ENCODE measurements at regions not wholly inside any gene's neighbourhood (a gene's known extent, or its start where the extent isn't known, plus 50 kb on each side); places are given as distances from the start of the nearest gene placed in this dataset.
A peak's percentile ranks its signal among the peaks of the same experiment; 100 is the strongest.

DNA sequence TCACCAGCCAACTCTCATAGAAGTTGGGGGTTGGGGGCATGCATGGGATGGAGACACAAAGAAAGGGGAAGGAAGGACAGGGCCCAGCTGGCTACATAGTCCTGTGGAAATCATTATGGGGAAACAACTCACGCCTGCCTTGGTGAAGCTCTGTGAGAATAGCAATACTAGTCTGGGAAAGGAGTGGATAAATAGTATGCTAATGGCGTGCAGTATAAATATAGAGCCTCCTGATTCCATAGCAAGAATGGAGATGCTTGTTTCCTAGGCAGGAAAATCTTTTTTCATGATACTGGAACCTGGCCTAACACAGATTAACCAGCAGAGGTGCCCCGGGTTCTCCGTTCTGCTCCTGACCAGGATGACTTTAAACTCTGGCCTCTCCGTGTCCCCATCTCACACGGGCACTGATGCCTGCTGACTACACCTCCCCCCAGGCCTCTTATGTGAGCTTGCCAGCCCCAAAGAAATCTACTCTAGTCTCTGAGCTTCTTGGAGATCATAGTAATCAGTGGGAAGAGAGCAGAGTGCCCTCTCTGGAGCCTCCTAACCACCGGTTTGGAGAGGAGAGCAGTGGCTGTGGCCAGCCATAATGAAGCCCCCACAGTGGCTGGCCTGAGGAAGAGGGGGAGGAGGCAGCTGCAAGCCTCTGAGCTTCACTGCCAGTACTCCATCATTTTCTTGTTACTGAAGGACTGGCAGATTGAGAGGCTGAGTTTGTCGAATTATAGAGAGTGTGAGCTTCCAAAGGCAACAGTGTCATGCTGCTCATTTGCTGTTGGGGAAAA lies 355.0 kb upstream of the SEMA6D start:
- DNase-seq (ENCODE audit: low read depth in 6 of 9, low spot score in 9 of 9), result no peak
- Histone ChIP-seq H3K27me3 (ENCODE audit: control insufficient read depth in 2 of 2, insufficient read depth in 1 of 2, low read length in 1 of 2) (no peaks in the 10 kb centered on the region), H3K9me3 (ENCODE audit: control insufficient read depth in 2 of 2, insufficient read depth in 1 of 2, low read length in 1 of 2) (no peaks in the 10 kb centered on the region), H3K36me3 (ENCODE audit: control insufficient read depth in 2 of 2, insufficient read depth in 2 of 2, low read length in 1 of 2) (no peaks in the 10 kb centered on the region), H3K4me1 (ENCODE audit: control insufficient read depth in 2 of 2, insufficient read depth in 2 of 2, low read length in 2 of 2) (peaks cover 0 to 5% of the 10 kb centered on the region in 2 donors), H3K27ac (ENCODE audit: low read depth in 1 of 2, low read length in 1 of 2) (no peak overlapping the region), H3K4me3 (ENCODE audit: low read length in 2 of 2) (no peak overlapping the region)
- 87% methylated on average over 8 of the region's 8 CpGs for WGBS

DNA sequence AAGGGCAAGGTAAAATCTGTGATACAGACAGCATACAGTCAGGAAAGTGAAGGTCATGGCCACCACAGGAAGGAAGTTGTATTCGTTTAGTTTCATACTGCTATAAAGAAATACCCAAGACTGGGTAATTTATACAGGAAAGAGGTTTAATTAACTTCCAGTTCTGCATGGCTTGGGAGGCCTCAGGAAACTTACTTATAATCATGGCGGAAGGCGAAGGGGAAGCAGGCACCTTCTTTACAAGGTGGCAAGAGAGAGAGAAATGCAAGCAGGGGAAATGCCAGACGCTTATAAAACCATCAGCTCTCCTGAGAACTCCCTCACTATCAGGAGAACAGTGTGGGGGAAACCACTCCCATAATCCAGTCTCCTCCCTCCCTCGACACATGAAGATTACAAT lies 353.7 kb upstream of the SEMA6D start:
- Histone ChIP-seq H3K9me3 (ENCODE audit: control insufficient read depth in 2 of 2, insufficient read depth in 1 of 2, low read length in 1 of 2) (no peaks in the 10 kb centered on the region), H3K27ac (ENCODE audit: low read depth in 1 of 2, low read length in 1 of 2) (no peak overlapping the region), H3K36me3 (ENCODE audit: control insufficient read depth in 2 of 2, insufficient read depth in 2 of 2, low read length in 1 of 2) (no peaks in the 10 kb centered on the region), H3K4me1 (ENCODE audit: control insufficient read depth in 2 of 2, insufficient read depth in 2 of 2, low read length in 2 of 2) (peaks cover 0 to 5% of the 10 kb centered on the region in 2 donors), H3K4me3 (ENCODE audit: low read length in 2 of 2) (no peak overlapping the region), H3K27me3 (ENCODE audit: control insufficient read depth in 2 of 2, insufficient read depth in 1 of 2, low read length in 1 of 2) (no peaks in the 10 kb centered on the region)
- 71% methylated on average over 5 of the region's 5 CpGs for WGBS
- DNase-seq (ENCODE audit: low read depth in 6 of 9, low spot score in 9 of 9), result no peak

DNA sequence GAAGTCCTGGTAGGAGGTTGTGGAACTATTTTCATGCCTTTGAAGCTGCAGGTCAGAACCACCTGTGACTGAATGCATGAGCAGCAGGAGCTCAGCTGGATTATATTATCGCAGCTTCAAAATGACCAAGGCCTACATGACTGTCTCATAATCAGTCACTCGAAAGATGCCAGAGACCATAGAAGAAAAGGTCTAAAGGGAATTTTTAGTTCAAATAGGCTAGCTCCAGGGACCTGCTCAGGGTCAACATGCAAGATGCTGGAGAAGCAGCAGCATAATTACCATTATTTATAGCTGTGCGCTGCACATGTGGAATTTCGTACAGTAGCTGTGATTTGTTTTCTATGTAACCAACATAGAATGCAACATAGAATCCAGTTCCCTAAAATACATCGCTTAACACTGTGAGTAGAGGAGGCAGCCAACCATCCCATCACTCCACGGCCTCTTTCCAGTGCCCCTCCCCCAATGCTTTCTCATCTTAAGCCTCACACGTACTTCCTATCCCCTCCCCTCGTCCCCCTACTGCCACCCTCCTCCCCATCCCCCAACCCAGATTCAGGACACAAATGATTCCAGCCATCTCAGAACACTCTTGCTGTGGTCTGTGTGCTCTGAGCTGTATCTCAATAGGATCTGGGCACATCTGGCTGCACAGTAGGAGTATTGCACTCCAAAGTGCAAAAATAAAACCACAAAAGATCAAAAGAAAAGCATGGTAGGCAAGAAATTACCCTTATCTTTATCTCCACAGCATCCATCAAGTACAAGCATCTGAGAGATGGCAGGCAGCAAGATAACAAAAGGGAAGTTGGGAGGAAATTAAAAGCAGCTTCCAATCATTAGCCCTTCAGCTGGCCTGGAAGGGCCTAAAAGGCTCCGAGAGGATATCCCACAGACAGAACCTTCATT lies 352.8 kb upstream of the SEMA6D start:
- Histone ChIP-seq H3K4me3 (ENCODE audit: low read length in 2 of 2) (no peak overlapping the region), H3K9me3 (ENCODE audit: control insufficient read depth in 2 of 2, insufficient read depth in 1 of 2, low read length in 1 of 2) (no peaks in the 10 kb centered on the region), H3K36me3 (ENCODE audit: control insufficient read depth in 2 of 2, insufficient read depth in 2 of 2, low read length in 1 of 2) (no peaks in the 10 kb centered on the region), H3K4me1 (ENCODE audit: control insufficient read depth in 2 of 2, insufficient read depth in 2 of 2, low read length in 2 of 2) (peaks cover 0 to 5% of the 10 kb centered on the region in 2 donors), H3K27me3 (ENCODE audit: control insufficient read depth in 2 of 2, insufficient read depth in 1 of 2, low read length in 1 of 2) (no peaks in the 10 kb centered on the region), H3K27ac (ENCODE audit: low read depth in 1 of 2, low read length in 1 of 2) (no peak overlapping the region)
- DNase-seq (ENCODE audit: low read depth in 6 of 9, low spot score in 9 of 9), result peak in 1 of 9 donors; percentile 9
- WGBS, result 55% methylated on average over 9 of the region's 9 CpGs

DNA sequence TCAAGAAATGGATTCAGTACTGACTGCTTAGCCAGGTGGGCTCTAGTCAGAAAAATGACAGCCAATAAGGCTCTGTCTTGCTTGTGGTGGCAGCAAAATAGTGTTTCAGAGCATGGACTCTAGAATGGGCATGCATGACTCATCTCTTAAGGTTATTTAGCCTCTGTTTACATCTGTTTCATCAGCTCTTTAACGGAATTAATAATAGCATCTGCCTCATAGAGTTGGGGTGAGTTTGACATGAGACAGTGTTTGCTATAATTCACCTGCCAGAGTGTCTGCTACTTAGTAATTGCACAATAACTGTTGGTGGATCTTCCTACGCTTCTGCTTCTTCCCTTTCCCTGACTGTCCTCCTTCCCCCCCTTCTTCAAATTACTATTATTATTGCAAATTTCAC lies 350.4 kb upstream of the SEMA6D start:
- Histone ChIP-seq H3K27ac (ENCODE audit: low read depth in 1 of 2, low read length in 1 of 2) (no peak overlapping the region), H3K27me3 (ENCODE audit: control insufficient read depth in 2 of 2, insufficient read depth in 1 of 2, low read length in 1 of 2) (no peaks in the 10 kb centered on the region), H3K9me3 (ENCODE audit: control insufficient read depth in 2 of 2, insufficient read depth in 1 of 2, low read length in 1 of 2) (no peaks in the 10 kb centered on the region), H3K36me3 (ENCODE audit: control insufficient read depth in 2 of 2, insufficient read depth in 2 of 2, low read length in 1 of 2) (no peaks in the 10 kb centered on the region), H3K4me3 (ENCODE audit: low read length in 2 of 2) (no peak overlapping the region), H3K4me1 (ENCODE audit: control insufficient read depth in 2 of 2, insufficient read depth in 2 of 2, low read length in 2 of 2) (peaks cover 0 to 5% of the 10 kb centered on the region in 2 donors)
- 92% methylated on average over 2 of the region's 2 CpGs for WGBS
- no peak for DNase-seq (ENCODE audit: low read depth in 6 of 9, low spot score in 9 of 9)

DNA sequence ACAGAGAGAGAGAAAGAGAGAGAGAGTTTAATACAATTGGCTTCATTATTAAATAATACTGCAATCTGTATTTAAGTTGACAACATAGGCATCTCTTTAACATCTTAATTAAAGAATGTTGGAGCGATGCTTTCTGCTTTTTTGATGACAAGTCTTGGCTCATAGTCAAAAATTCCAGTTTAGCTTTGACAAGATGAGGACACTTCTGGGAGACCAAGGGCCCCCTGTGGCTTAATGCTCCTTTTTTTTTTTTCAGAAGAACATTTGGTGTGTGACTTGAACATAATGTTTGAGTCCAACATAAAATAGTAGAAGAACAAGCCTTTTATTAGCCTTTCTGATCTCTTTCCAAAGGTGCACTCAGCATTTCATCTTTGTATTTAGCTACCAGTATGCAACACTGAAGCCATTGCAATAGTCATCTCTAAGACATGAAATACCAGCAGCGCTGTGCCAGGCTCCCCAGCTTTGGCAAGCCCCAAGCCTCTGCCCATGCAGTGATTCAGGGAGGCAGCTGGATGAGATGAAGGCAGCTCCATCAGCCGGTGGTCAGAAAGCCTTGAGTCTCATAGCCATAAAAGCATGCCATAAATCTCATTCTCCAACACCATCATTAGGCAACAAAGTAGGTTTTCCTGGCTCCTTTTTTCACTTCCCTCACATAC lies 349.4 kb upstream of the SEMA6D start:
- H3K4me1 ChIP-seq (ENCODE audit: control insufficient read depth in 2 of 2, insufficient read depth in 2 of 2, low read length in 2 of 2), result peaks cover 0 to 5% of the 10 kb centered on the region in 2 donors
- DNase-seq (ENCODE audit: low read depth in 6 of 9, low spot score in 9 of 9), result no peak
- no peaks in the 10 kb centered on the region for H3K36me3 ChIP-seq (ENCODE audit: control insufficient read depth in 2 of 2, insufficient read depth in 2 of 2, low read length in 1 of 2)
- WGBS, result 89% methylated on average over 3 of the region's 3 CpGs
- H3K4me3 ChIP-seq (ENCODE audit: low read length in 2 of 2), result no peak overlapping the region
- H3K27ac ChIP-seq (ENCODE audit: low read depth in 1 of 2, low read length in 1 of 2), result no peak overlapping the region
- H3K9me3 ChIP-seq (ENCODE audit: control insufficient read depth in 2 of 2, insufficient read depth in 1 of 2, low read length in 1 of 2), result no peaks in the 10 kb centered on the region
- no peaks in the 10 kb centered on the region for H3K27me3 ChIP-seq (ENCODE audit: control insufficient read depth in 2 of 2, insufficient read depth in 1 of 2, low read length in 1 of 2)

DNA sequence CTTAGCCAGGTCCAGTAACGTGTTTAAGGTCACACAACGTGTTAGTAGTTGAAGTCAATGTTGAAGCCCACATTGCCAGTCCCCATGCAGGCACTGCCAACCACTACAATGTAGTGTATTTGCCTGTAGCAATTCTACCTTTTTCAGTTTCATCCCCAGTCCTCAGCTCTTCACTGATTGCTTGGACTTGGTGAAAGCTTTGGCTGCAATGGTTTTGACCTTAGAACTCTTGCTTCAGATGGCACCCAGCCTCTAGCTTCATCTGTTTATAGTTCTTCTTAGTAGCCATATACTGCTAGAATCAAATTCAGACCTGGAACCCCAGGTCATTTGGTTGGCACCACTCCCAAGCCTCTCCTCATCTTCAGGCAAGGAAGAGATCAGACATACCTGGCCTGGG lies 345.4 kb upstream of the SEMA6D start:
- Histone ChIP-seq H3K27ac (ENCODE audit: low read depth in 1 of 2, low read length in 1 of 2) (no peak overlapping the region), H3K4me1 (ENCODE audit: control insufficient read depth in 2 of 2, insufficient read depth in 2 of 2, low read length in 2 of 2) (no peaks in the 10 kb centered on the region), H3K4me3 (ENCODE audit: low read length in 2 of 2) (no peak overlapping the region), H3K9me3 (ENCODE audit: control insufficient read depth in 2 of 2, insufficient read depth in 1 of 2, low read length in 1 of 2) (no peaks in the 10 kb centered on the region), H3K36me3 (ENCODE audit: control insufficient read depth in 2 of 2, insufficient read depth in 2 of 2, low read length in 1 of 2) (no peaks in the 10 kb centered on the region), H3K27me3 (ENCODE audit: control insufficient read depth in 2 of 2, insufficient read depth in 1 of 2, low read length in 1 of 2) (no peaks in the 10 kb centered on the region)
- no peak for DNase-seq (ENCODE audit: low read depth in 6 of 9, low spot score in 9 of 9)
- WGBS, result 83% methylated on average over 2 of the region's 2 CpGs

DNA sequence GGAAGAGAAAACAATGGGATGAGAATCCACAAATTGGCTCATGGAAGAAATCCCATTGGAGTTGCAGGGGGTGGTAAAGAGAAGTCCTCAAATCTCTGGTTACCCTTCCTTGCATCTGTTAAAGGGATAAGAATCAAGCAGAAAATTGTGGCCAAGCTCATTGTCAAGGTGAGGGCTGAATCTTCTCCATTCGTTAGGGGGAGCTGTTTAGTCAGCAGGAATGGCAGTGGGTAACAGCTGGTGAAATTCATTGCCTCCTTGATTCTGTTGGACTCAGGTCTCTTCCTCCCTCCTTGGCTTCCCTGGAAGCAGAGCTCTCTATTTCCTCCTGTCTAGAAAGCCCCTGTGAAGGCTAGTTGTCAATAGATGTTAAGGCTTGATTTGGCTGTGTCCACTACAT lies 343.1 kb upstream of the SEMA6D start:
- no peaks in the 10 kb centered on the region for H3K9me3 ChIP-seq (ENCODE audit: control insufficient read depth in 2 of 2, insufficient read depth in 1 of 2, low read length in 1 of 2)
- no peaks in the 10 kb centered on the region for H3K27me3 ChIP-seq (ENCODE audit: control insufficient read depth in 2 of 2, insufficient read depth in 1 of 2, low read length in 1 of 2)
- H3K27ac ChIP-seq (ENCODE audit: low read depth in 1 of 2, low read length in 1 of 2), result no peak overlapping the region
- no peak overlapping the region for H3K4me3 ChIP-seq (ENCODE audit: low read length in 2 of 2)
- DNase-seq (ENCODE audit: low read depth in 6 of 9, low spot score in 9 of 9), result no peak
- no peaks in the 10 kb centered on the region for H3K36me3 ChIP-seq (ENCODE audit: control insufficient read depth in 2 of 2, insufficient read depth in 2 of 2, low read length in 1 of 2)
- WGBS, result 51% methylated on average over 1 of the region's 1 CpG
- H3K4me1 ChIP-seq (ENCODE audit: control insufficient read depth in 2 of 2, insufficient read depth in 2 of 2, low read length in 2 of 2), result no peaks in the 10 kb centered on the region

DNA sequence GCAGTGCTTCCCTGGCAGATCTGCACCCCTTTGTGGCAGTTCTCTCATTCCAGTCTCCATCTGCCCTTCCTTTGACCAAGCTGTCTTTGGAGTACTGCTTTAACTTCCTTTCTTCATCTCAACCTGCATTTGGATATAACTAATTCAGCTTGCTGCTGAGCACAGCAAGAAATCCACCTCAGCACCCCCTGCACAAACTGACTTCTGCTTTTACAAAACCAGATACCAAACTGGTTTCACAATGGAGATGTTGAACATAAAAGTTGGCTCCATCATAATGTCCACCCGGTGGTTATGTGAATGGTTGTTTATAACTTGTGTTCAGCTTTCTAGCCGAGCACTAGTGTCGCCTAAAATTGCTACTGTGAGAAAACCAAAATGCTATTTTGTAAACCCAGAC lies 341.1 kb upstream of the SEMA6D start:
- Histone ChIP-seq H3K27ac (ENCODE audit: low read depth in 1 of 2, low read length in 1 of 2) (no peak overlapping the region), H3K4me1 (ENCODE audit: control insufficient read depth in 2 of 2, insufficient read depth in 2 of 2, low read length in 2 of 2) (no peaks in the 10 kb centered on the region), H3K27me3 (ENCODE audit: control insufficient read depth in 2 of 2, insufficient read depth in 1 of 2, low read length in 1 of 2) (no peaks in the 10 kb centered on the region), H3K9me3 (ENCODE audit: control insufficient read depth in 2 of 2, insufficient read depth in 1 of 2, low read length in 1 of 2) (no peaks in the 10 kb centered on the region), H3K4me3 (ENCODE audit: low read length in 2 of 2) (no peak overlapping the region), H3K36me3 (ENCODE audit: control insufficient read depth in 2 of 2, insufficient read depth in 2 of 2, low read length in 1 of 2) (no peaks in the 10 kb centered on the region)
- WGBS, result 73% methylated on average over 3 of the region's 3 CpGs
- DNase-seq (ENCODE audit: low read depth in 6 of 9, low spot score in 9 of 9), result no peak

DNA sequence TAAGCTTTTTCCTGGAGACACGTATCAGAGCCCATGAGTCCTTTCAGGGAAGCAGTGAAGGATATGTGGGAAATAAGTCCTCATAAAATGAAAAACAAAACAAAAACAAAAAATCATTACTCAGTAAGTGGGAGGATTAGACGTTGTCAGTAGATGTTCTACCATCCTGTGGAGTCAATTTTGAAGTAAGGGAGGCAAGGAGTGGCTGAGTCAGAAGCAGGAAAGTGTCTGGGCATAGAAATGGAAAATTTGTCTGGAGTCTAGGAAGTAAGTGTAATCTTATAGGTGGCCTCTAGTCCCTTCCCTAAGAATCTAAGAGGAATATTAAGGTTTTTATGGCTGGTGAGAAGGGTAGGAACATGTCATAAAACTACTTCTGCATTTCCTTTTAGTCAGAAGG lies 339.8 kb upstream of the SEMA6D start:
- no peaks in the 10 kb centered on the region for H3K9me3 ChIP-seq (ENCODE audit: control insufficient read depth in 2 of 2, insufficient read depth in 1 of 2, low read length in 1 of 2)
- DNase-seq (ENCODE audit: low read depth in 6 of 9, low spot score in 9 of 9), result no peak
- 88% methylated on average over 2 of the region's 2 CpGs for WGBS
- H3K27me3 ChIP-seq (ENCODE audit: control insufficient read depth in 2 of 2, insufficient read depth in 1 of 2, low read length in 1 of 2), result no peaks in the 10 kb centered on the region
- H3K4me3 ChIP-seq (ENCODE audit: low read length in 2 of 2), result no peak overlapping the region
- no peaks in the 10 kb centered on the region for H3K4me1 ChIP-seq (ENCODE audit: control insufficient read depth in 2 of 2, insufficient read depth in 2 of 2, low read length in 2 of 2)
- H3K36me3 ChIP-seq (ENCODE audit: control insufficient read depth in 2 of 2, insufficient read depth in 2 of 2, low read length in 1 of 2), result no peaks in the 10 kb centered on the region
- no peak overlapping the region for H3K27ac ChIP-seq (ENCODE audit: low read depth in 1 of 2, low read length in 1 of 2)

All from thymus (tissue), 11 donors.